Stimulated activated CD8-positive, alpha-beta memory T cell treated with anti-CD3 and anti-CD28 coated beads, Interleukin-7, amount 100 ng/mL, for 48 hours (primary cell): ENCODE measurements at regions not wholly inside any gene's neighbourhood (a gene's known extent, or its start where the extent isn't known, plus 50 kb on each side); places are given as distances from the start of the nearest gene placed in this dataset.

Experiments used
- DNase-seq, 2 donors: peaks; one replicate each; pipeline ENCODE4 v3.0.0-alpha.2; 2020; ENCODE audit warnings: low read depth in 1 of 2; ENCODE audit errors: extremely low read depth in 1 of 2

DNA sequence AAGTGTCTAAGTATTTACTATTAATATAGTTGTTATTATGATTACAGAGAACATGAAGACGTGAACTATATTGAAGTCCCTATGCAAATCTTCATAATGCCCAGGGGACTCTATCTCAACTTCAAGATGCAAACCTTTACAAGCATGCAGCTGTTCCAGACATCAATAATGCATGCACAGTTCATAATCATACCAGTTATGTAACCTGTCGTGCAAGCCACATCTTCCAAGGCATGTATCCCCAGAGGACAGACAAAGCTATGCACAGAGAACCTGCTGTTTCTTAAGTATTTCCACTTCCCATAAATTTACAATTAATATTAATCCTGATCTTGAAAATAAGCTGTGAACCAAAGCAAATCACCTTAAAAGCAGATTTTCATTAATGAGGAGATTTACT is 534.1 kb downstream of the TUSC7 start:
- no peak for DNase-seq

GRCh38 chr3:117246771-117247555 is 537.4 kb downstream of the TUSC7 start:
- no peak for DNase-seq

- DNase-seq: no peak
Measured at GRCh38 chr3:117248153-117248552, 538.6 kb downstream of the TUSC7 start.

- DNase-seq: no peak
Measured at GRCh38 chr3:117252208-117252607, 542.6 kb downstream of the TUSC7 start.

DNA sequence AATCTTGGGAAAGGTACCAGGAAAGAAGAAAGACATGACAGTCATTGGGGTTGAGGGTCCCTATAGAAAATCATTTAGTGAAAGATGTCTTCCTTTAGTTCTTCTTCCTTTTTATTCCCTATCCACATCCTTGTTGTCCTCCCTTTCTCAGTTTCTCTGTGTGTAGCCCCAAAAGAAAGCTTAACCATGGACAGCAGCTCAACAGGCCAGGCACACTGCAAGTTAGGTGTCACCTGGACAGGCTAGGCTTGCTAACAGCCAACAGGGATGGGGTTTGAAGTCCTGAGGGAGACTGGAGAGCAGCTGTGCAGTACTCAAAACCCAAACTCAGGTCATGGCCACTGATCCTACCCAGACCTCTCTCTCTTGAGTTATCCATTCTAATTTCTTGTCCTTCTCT is 543.1 kb downstream of the TUSC7 start:
- no peak for DNase-seq

DNA sequence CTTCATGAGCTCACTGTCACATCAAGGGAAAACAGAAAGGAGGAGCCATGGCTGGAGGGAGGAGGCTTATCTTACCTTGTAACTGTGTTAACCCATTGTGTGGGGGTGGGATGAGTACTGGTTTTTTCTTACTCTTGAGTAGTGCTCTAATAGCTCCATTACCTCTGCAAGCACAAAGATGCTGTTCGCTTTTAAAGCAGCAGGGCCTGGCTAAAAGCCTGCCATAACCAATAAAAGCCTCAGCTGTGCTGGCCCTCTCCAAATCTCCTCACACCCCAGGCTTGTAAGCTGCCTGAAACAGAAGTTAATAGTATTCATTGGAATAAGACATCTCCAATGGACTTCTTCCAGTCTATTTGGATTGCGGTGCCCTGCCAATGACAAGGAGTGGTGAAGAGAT is 544.1 kb downstream of the TUSC7 start:
- DNase-seq: no peak

- no peak for DNase-seq
Measured at GRCh38 chr3:117254985-117255384, 545.4 kb downstream of the TUSC7 start.

- no peak for DNase-seq
Measured at GRCh38 chr3:117255736-117256135, 546.2 kb downstream of the TUSC7 start.

DNA sequence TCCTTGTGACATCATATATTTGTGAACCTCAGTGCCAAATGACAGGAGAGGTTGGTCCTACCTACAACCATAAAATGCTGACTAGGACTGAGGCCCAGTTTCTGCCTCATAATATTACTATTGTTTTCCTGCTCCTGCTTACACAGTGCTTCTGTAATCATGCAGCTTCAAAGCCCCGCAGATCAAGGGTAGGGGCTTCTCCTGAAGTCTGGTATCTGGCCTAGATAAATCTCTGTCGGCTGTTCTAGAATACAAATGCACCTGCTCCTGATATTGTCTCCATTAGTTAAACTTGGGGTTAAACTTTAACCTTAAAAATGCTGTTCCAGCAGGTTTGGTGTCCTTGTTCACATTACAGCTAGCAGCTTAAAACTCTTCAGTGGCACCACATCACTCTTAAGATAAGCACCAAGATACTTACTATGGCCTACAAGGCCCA is 552.4 kb downstream of the TUSC7 start:
- DNase-seq: no peak

DNA sequence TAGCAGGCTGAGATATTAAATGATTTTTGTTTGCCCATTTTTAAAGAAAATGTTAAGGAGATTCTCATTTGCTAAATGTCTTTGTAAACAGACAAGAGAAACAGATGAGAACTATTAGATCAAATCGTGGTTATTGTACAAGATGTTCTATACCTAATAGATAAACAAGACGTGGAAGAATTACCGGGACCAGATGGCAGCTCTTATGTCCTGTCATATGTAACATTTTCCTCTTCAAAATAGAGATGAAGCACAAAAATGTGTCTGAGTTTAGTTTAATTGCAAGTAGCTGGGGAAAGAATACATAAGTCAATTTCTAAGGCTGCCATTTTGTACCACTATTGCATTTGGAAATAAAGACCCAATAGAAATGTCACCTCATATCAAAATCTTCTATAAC is 553.7 kb downstream of the TUSC7 start:
- no peak for DNase-seq

- no peak for DNase-seq
Measured at GRCh38 chr3:117263745-117264144, 554.2 kb downstream of the TUSC7 start.

GRCh38 chr3:117264204-117264994 is 554.8 kb downstream of the TUSC7 start:
- DNase-seq: no peak

- DNase-seq: no peak
Measured at GRCh38 chr3:117266806-117267205, 557.2 kb downstream of the TUSC7 start.

GRCh38 chr3:117268318-117268717 is 558.7 kb downstream of the TUSC7 start:
- no peak for DNase-seq

DNA sequence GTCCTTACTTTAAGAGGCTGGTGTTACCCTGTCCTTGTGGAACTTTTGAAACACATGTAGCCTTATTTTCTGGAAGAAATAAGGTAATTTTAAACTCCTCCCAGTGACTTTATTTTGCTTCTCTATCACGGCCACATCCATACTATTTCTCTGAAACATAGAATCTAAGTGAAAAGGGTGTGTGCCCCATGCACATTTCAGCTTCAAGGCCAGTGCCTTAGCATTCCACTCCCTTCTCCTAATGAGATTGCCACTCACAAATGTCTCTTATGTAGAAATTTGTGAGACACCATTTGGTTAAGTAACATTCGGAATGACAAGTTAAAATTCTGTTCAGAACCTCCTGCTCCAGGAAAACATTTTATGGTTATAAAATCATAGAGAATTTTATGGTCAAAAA is 562.7 kb downstream of the TUSC7 start:
- DNase-seq: no peak

DNA sequence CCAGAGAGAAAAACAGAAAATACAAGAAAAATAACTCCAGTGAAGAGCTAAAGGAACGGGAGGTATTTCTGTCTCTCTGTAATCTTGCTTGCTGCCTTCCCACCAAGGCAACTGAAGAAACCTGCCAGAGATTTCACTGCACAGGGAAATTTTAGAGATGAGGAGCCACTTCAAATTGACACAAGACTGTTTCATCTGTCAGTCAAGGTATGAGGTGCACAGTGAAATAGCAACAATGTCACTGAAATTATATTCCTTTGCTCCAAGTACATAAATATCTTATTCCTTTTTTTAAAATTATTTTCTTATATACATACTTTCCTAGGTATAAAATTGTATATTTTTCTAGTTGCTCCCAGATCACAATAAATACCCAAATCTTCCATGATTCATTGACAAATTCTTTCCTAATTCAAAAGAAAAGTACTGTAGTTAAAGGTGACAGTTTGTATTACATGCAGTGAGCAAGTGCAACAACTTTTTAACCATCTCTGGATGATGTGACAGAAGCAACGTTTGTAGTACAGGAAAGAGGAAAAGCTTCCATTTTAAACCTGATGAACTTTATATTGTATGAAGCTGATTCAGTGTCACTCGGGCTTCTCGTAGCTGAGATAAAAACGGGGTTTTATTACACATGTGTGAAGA is 563.4 kb downstream of the TUSC7 start:
- DNase-seq: no peak

GRCh38 chr3:117277816-117278215 is 568.2 kb downstream of the TUSC7 start:
- no peak for DNase-seq

GRCh38 chr3:117278424-117279190 is 569.0 kb downstream of the TUSC7 start:
- DNase-seq: no peak

- no peak for DNase-seq
Measured at GRCh38 chr3:117281371-117281770, 571.8 kb downstream of the TUSC7 start.

DNA sequence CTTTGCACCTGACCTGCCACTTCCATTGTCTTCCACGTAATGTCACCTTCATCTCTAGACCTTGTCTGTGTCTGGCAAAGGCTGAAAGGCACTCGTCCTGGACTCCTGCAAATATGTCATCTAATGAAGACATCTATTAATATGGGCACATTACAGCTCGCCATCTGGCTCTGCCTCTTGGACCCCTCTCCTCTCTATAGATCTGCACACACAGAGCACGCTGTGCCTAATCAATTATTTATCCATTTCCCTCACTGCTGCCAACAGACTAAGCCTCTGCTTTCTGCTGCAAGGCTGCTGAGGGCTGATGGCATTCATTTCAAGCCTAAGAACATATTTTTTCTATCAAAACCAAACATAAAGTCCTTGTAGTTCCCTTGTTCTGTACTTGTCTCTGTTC is 573.0 kb downstream of the TUSC7 start:
- no peak for DNase-seq

DNA sequence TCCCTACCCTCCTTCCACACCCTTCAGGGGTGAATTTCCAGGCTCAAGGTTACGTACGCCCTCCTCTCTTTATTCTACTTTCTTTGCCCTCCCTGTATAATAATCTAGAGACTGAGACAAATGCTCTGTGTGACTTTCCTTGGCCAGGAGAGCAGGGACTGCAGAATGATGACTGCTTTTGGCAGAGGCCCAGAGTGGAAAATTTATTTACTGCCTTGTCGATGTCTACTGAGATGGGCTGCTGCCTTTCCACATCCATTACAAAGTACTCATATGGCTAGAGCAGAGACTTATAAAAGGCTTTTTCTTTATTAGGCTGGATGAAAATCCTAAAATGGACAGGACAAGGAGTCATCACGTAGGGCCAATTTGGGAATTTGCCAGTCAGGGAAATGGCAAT is 576.2 kb downstream of the TUSC7 start:
- DNase-seq: no peak
